KOPT-K1 (cell line): ENCODE measurements at regions not wholly inside any gene's neighbourhood (a gene's known extent, or its start where the extent isn't known, plus 50 kb on each side); places are given as distances from the start of the nearest gene placed in this dataset.
"Not testable (repeated sequence)": the region's sequence is repeated elsewhere in the genome, so short reads cannot be mapped to it uniquely, and the experiment has no call there.

Source experiments
- H3K27ac ChIP-seq: fragments of 200-600 bp; sonication (generic); 2 replicates; pipeline ENCODE4 v1.5.1; 2016; ENCODE audit warnings: antibody characterized with exemption, mild to moderate bottlenecking, low read depth, low read length; ENCODE audit not compliant: poor library complexity, severe bottlenecking
- H3K36me3 ChIP-seq: fragments of 200-600 bp; sonication (generic); 2 replicates; pipeline ENCODE4 v1.5.1; 2017; ENCODE audit warnings: antibody characterized with exemption, mild to moderate bottlenecking, low read length, moderate library complexity; ENCODE audit not compliant: insufficient read depth
- H3K9me3 ChIP-seq: fragments of 200-600 bp; sonication (generic); 2 replicates; pipeline ENCODE4 v1.5.1; 2017; ENCODE audit warnings: antibody characterized with exemption, low read length, mild to moderate bottlenecking; ENCODE audit not compliant: insufficient read depth, poor library complexity, severe bottlenecking

DNA sequence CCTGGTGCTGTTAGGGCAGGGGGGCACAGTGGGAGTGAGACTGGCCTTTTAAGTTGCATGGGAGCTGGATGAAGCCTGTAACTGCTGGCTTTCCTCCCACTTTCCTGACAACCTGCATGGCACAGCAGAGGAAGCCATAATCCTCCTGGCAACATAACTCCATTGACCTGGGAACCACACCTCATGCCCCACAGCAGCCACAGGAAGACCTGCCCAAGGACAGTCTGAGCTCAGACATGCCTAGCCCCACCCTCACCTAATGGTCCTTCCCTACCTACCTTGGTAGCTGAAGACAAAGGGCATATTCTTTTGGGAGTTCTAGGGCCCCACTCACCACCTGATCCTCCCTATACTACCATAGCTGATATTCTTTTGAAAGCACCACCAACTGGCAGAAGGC is 482.2 kb upstream of the TOM1L1 start:
- H3K27ac ChIP-seq, result no peak overlapping the region
- H3K36me3 ChIP-seq, result no peaks in the 10 kb centered on the region
- no peaks in the 10 kb centered on the region for H3K9me3 ChIP-seq

DNA sequence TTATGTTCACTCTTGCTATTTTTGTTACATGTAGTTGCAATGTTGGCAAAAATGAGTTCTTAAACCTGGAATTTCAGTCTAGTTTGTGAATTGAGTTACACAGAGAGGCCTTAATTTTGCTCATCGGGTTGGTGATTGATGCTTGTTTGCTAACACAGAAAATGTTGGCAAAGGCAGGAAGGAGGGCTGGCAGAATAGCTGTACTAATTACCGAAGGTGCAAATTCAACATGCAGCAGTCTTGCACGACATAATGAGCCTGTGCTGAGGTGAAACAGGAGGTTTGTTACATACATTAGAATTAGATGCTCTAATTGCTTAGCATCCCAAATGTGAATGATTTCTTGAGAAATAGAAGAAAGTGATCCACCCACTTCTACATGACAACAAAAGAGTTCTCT is 475.0 kb upstream of the TOM1L1 start:
- no peaks in the 10 kb centered on the region for H3K9me3 ChIP-seq
- H3K27ac ChIP-seq, result no peak overlapping the region
- no peaks in the 10 kb centered on the region for H3K36me3 ChIP-seq

DNA sequence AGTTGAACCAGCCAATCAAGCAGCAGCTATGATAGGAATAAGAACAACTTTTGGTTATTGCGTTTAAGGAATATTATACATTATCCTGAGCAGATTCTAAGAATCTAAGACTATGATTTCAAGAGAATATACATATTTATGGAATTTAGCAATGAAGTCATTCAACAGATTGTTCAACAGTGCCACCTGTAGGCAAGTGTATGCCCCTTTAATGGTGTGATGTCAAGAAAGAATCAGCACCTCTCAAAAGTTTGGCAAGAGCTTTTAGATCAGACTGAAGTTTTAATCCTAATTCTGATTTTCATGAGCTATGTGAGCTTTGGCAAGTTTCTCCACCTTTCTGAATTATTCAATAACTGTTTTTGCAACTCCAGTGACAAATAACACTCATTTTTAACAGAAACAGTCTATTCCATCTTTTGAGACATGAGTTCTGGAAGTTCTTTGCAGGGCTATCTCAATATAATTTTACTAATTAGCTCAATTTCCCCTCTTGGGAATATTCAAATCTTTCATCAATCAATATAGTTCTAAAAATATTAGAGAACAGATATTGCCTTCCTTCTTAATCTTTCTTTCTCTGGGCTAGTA is 474.3 kb upstream of the TOM1L1 start:
- Histone ChIP-seq H3K27ac (no peak overlapping the region), H3K9me3 (no peaks in the 10 kb centered on the region), H3K36me3 (no peaks in the 10 kb centered on the region)

DNA sequence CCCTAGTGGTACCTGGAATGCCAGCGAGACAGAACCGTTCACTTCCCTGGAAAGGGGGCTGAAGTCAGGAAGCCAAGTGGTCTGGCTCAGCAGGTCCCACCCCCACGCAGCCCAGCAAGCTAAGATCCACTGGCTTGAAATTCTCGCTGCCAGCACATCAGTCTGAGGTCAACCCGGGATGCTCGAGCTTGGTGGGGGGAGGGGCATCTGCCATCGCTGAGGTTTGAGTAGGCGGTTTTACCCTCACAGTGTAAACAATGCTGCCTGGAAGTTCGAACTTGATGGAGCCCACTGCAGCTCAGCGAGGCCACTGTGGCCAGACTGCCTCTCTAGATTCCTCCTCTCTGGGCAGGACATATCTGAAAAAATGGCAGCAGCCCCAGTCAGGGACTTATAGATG is 464.7 kb upstream of the TOM1L1 start:
- H3K36me3 ChIP-seq, result no peaks in the 10 kb centered on the region
- no peaks in the 10 kb centered on the region for H3K9me3 ChIP-seq
- H3K27ac ChIP-seq, result no peak overlapping the region

DNA sequence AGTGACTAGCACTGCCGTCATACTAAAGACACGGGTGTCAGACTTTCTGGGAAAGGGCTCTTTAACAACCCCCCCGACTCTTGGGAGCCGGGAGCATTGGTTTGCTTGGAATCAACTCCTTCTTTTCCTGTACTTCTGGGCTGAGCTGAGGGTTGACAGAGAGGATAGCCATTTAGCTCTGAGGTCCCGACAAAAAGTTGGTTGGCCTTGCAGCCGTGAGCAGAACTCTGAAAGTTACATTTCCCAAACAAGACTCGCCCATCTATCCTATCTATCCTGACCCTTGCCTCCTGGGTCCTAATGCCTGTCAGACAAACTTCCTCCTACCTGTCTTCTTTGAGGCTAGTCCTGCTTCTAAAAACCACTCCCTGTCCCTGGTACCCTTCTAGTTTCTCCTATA is 460.8 kb upstream of the TOM1L1 start:
- H3K27ac ChIP-seq, result no peak overlapping the region
- H3K9me3 ChIP-seq, result no peaks in the 10 kb centered on the region

DNA sequence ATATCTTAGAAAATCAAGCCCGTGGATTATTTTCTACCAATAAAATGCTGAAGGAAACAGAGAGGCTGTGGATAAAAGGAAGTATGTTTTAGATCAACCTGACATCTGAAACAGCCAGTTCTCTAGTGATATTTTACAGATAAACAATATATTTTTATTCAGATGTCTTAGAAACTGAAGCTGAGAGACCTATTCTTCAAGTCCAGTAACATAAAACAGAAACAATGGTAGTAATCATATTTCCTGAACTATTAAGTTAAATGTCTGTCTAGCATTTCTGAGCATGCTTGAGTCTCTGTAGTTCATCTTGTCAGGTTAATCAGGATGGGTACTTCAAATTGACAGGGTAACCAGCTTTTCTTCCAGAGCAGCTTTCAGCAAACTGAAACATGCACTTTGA is 449.6 kb upstream of the TOM1L1 start:
- no peaks in the 10 kb centered on the region for H3K36me3 ChIP-seq
- no peak overlapping the region for H3K27ac ChIP-seq
- H3K9me3 ChIP-seq, result peaks cover 15% of the 10 kb centered on the region

More for the DNA sequence above, 460.8 kb upstream of the TOM1L1 start:
- no peaks in the 10 kb centered on the region for H3K36me3 ChIP-seq

DNA sequence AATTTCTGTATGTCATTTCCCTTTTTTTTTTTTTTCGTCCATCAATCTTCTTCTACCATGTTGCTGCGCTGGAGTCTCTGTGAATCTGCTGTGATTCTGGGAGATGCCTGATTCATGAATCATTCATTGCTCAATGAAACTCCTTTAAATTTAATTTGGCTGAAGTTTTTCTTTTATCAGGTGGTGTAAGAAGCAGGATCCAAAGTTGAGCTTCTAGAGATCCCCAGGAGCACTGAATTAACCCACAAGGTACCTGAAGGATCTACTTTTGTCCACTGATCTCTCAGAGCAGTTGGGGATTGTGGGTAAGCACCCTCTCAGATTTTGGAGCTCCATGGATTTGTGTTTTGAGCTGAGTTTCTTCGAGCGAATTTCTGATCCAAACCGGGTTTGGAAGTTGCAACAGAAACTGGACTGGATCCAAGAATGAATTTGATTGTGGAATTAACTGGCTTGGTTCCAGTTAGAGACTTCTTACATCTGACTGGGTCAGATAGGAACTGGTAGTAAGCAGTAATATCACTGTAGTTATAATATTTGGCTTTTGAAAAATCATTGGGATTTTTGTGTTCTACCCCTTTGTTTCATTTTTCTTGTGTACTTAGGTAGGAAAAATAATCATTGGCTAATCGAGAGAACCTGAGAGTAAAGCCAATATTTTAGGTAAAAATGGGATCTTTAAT is 447.8 kb upstream of the TOM1L1 start:
- no peaks in the 10 kb centered on the region for H3K36me3 ChIP-seq
- H3K9me3 ChIP-seq, result peaks cover 24% of the 10 kb centered on the region
- H3K27ac ChIP-seq, result no peak overlapping the region

DNA sequence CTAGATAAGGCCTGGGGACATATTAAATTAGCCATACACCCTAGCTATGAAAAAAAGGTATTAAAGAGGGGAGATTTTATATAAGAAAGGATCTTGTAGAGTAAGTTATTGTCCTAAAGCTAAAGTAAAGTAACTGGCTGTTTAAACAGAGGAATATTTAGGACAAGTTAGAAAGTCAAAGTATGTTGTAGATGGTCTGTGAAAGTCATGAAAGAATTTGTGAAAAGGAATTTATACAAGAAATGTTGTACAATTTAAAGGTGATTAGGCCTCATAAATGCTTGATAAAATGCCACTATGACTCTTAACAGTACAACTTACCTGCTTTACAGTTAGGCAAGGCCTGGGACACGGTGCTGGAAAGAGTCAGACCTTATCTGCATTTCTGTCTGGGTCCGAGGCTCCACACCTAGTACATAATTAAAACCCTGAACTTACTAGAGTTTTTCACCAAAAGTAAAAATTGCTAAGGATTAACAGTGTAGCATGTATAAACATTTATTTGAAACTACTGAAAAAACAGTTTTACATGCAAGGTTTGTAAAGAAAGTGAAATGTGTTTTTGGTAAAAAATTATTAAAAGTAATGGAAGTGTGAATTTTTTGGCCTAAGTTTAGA is 445.3 kb upstream of the TOM1L1 start:
- H3K36me3 ChIP-seq, result no peaks in the 10 kb centered on the region
- H3K9me3 ChIP-seq, result peaks cover 26% of the 10 kb centered on the region
- no peak overlapping the region for H3K27ac ChIP-seq

DNA sequence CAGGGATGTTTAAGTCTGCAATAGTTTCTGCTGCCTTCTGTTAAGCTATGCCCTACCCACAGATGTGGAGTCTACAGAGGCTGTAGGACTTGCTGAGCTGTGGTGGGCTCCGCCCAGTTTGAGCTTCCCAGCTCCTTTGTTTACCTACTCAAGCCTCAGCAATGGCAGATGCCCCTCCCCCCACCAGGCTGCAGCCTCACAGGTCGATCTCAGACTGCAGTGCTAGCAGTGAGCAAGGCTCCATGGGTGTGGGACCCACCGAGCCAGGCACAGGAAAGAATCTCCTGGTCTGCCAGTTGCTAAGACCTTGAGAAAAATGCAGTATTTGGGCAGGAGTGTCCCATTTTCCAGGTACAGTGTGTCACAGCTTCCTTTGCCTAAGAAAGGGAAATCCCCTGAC is 435.2 kb upstream of the TOM1L1 start:
- not testable (repeated sequence) for H3K36me3 ChIP-seq, H3K27ac ChIP-seq, H3K9me3 ChIP-seq

DNA sequence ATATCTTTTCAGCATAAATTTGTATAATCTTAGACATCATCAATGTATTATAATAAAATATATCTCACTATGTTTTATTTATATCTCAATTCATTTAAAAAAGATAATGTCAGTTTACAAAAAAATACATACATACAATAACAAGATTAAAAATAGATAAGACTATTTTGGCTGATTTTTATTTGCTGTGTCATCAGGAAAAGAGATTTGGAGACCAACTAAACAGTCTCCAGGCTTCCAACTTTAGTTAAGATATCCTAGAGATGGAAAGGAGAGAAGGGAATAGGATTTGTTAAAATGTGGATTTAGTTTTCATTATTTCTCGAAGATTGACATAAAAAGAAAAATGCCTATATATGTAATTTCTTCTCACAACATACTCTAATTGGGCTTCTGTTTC is 433.8 kb upstream of the TOM1L1 start:
- Histone ChIP-seq H3K9me3 (no peaks in the 10 kb centered on the region), H3K27ac (no peak overlapping the region), H3K36me3 (no peaks in the 10 kb centered on the region)

DNA sequence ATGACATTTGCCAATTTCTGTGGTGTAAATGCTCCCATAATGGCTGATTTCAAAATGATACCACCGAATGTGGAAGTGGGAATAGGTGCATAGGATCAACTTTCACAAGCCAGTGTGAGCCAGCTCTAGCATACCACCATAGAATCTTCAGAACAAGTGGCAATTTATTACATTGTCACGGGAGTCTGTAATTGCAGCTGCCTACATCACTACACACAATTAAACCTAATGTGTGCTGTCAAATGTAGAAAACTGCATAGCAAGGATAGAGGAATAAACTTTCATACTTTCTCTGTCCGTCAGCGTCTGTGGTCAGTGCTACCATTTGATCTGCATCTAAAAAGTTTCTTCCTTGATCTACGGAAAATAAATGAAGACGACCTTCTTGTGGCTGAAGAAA is 417.8 kb upstream of the TOM1L1 start:
- no peaks in the 10 kb centered on the region for H3K9me3 ChIP-seq
- no peaks in the 10 kb centered on the region for H3K36me3 ChIP-seq
- H3K27ac ChIP-seq, result no peak overlapping the region

DNA sequence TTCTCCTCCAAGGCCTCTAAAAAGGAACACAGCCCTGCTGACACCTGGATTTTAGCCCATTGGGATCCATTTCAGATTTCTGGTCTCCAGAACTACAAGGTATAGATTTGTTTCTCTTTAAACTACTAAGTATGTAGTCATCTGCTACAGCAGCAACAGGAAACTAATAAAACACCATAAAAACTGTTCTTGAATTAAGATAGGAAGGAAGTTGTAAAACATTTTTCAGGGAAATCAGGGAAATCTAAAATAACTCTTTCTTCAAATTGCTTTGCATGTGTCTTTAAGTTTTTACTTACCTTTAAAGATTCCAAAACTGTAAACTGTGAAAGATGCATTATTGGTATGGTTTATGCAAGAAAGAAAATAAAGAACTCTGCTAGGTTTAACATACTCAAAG is 407.0 kb upstream of the TOM1L1 start:
- no peaks in the 10 kb centered on the region for H3K36me3 ChIP-seq
- H3K27ac ChIP-seq, result no peak overlapping the region
- H3K9me3 ChIP-seq, result no peaks in the 10 kb centered on the region

DNA sequence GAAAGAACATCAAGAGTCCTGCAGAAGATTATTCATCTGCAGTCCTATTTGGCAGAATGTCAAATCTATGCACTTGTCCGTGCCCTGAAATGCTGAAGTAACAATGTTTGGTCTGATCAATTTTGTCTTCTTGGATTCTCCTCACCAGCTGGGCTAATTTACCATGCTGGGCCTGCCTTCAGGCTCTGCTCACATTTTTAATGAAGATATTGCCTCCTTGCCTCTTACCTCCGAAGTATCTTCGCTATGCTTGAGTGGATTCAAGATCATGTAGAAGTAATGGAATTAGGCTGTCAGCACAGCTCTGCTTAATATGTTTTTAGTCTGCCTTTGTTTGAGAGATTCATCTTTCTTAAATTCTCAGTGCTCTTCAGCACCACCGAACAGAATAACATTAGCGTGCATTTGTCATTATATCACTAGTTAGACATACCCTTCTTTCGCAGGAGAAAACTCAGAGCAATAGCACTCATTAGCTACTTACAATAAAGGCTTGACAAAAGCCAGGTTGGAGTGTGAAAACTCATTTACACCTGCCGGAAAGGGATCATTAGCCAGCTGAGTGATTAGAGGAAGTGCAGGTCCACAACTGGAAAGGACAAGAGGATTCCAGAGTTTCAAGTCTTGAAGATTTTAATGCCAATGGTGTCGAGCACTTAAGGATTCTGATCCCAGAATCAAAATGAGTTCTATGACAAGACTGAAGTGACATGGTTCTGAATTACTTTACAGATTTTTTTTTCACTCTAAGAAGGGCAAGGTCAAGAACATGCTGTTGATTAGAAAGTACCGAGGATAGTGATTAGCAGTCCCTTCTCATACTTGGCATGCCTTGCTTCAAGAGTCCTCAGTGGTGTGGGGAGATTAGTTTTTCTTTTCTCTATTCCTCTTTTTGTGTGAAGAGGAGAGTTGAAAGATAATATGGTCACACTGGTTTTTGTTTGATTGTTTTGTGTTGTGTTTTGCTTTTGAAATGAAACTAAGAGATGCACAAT is 405.6 kb upstream of the TOM1L1 start:
- H3K36me3 ChIP-seq, result no peaks in the 10 kb centered on the region
- H3K27ac ChIP-seq, result no peak overlapping the region
- H3K9me3 ChIP-seq, result no peaks in the 10 kb centered on the region

DNA sequence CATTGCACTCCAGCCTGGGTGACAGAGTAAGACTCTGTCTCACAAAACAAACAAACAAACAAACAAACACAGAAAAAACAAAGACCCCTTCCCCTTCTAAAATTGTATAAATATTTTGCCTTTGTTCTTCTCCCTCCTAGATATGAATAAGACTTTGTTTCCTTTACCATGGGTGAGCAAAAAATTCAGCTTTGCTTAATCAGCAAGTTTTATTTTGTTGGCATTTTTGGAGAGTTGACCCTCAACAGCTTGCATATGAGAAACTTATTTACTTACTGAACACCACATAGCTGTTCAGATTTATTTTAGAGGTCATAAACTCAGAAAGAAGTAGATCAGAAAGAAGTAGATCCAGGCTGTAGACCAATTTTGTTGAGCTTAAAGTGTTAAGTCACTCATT is 395.2 kb upstream of the TOM1L1 start:
- Histone ChIP-seq H3K36me3 (no peaks in the 10 kb centered on the region), H3K9me3 (no peaks in the 10 kb centered on the region), H3K27ac (no peak overlapping the region)

DNA sequence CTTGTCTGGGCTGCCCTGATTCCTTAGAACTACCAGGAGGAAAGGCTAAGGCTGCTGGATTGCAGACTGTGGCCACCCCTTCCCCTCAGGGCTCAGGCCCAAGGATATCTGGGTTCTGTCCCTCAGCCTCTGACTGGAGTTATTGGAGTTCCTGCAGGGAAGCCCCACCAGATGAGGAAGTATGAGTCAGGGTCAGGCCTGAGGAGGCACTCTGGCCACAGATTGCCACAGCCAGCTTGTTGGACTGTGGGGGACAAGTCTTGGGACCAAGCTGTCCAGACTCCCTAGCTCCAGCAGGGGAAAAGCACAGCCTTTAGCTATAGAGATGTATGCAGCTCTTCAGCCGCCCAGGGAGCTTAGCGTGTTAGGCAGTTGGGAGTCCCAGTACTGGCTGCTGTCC is 381.9 kb upstream of the TOM1L1 start:
- H3K36me3 ChIP-seq, result no peaks in the 10 kb centered on the region
- no peak overlapping the region for H3K27ac ChIP-seq
- no peaks in the 10 kb centered on the region for H3K9me3 ChIP-seq
